HG02852 (cell line): ENCODE measurements at regions not wholly inside any gene's neighbourhood (a gene's known extent, or its start where the extent isn't known, plus 50 kb on each side); places are given as distances from the start of the nearest gene placed in this dataset.
"Not testable (repeated sequence)": the region's sequence is repeated elsewhere in the genome, so short reads cannot be mapped to it uniquely, and the experiment has no call there.

Experiments
- ATAC-seq: cut with Tn5 transposase; IDR thresholded peaks from one replicate; pipeline ENCODE4 v1.9.1; 2021; ENCODE audit warnings: mild to moderate bottlenecking, moderate library complexity; ENCODE audit not compliant: unreplicated experiment

DNA sequence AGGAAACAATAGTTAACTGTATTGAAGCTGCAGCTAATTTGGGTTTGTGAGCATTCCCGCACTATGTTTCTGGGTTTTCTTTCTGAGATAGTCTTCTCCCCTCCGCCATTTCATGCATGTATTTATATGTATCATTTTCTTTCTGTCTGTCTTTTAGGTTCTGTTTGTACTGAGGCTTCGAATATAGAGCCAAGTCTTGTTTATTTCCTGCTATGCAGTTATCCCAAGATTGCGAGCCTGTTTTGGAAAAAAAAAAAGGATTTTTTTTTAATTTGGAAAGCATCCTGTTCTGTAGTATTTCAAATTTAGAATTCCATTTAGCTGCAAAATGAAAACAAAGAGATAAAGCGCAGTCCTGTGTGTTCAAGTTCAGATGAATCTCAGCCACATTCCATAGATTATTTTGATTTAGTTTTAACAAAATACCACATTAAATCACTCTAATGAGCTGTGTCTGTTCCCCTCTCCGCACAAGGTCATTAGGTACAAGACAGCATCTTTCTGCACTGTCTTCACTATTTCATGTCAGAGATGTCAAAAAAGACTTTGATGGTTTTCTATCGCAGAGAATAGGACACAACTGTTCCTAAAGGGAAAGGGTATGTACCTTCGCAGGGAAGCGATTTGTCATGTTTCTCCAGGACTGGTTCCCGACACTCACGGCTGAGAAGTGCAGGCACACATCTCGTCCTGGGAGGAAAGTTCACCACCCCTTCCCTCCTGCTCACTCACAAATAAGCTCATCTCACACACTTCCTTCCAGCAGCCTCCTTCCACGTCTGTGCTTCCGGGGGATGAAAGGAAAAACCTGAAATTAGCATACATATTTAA is 443.4 kb downstream of the ZNF516 start:
- ATAC-seq: no peak

DNA sequence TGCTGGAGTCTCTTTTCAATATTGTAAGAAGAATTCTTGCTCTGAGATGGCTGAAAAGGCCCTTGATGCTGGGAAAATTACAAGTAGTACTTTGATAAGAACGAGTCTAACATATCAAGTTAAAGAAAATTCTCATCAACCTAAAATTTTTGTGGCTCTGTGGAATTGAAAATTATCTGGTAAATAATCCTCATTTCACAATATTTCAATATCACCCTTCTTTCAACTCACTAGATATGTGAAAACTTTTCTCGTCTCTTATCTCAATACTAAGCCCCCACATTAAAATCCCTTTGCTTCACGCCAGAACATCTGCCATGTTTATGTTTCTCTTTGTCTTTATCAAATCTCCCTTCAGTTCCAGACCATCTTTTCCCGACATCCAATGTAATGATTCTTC is 448.8 kb downstream of the ZNF516 start:
- no peak for ATAC-seq

DNA sequence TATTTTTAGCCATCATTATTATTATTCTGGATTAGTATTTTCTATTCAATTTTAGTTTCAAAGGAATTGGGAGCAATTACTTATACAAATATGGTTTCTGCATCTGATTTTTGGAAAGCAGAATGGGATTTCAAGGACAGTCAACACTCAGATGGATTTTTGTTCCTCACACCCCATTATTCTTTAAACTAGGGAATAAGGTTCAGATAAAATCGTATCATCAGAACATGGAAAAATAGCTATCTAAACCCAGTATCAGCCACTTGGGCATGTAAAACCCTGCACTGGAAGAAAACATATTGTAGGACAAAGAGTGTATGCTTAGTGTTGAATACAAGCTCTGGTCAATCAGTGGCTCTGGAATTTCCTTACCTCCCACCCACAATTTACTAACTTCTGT is 452.5 kb downstream of the ZNF516 start:
- ATAC-seq: no peak

DNA sequence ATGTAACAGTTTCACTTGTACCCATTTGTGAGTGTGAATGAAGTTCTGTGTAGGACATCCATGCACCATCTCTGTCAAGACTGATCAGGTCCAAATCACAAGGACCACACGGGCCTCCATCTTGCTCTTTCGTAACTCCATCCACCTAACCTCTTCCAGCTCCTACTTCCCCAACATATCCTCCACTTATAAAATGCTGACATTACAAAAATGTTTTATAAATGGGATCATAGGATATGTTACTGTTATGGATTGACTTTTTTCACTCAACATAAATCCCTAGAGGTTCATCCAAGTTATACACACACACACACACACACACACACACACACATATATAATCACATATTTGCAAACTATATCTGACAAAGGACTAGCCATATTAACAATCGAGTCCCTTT is 476.8 kb downstream of the ZNF516 start:
- ATAC-seq: no peak

DNA sequence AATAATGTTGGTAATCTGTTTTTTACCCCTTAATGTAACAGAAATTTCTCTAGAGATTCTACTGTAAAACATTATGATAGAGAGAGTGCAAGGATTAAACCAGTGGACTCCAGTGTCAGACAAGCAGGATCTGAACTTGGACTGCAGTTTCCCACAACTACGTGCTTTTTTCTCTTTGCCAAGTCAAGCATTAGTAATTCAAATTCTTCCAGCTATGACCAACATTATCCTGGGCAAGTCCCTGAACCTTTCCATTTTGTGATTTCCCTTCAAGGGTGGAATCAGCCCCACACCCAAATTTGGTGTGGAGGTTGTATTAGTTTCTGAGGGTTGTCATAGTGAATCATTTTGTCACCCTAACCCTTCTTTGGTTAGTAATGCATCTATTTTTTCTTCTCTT is 482.0 kb downstream of the ZNF516 start:
- ATAC-seq: no peak

- no peak for ATAC-seq
These were observed 489.3 kb downstream of the ZNF516 start for GRCh38 chr18:76005632-76006208.

GRCh38 chr18:75987913-75988312 is 507.1 kb downstream of the ZNF516 start:
- ATAC-seq: not testable (repeated sequence)

- no peak for ATAC-seq
These were observed 510.2 kb downstream of the ZNF516 start for GRCh38 chr18:75984853-75985252.

DNA sequence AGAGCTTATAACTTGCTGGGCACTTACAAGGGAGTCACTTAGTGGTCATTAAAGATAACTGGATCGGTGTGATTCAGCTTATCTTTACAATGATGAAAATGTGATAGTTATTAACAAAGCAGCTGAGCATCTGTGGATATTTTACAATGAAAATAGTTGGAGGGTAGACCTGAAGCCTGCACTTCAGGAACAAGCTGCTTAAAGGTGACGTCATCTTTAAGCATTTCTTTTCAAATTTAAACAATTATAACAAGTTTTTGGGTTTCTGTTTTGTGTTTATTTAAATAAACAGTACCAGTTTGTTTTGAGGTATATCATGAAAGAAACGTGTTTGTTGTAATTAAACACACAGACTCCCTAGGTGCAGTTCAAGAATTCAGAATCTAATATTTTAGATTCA is 513.9 kb downstream of the ZNF516 start:
- no peak for ATAC-seq

DNA sequence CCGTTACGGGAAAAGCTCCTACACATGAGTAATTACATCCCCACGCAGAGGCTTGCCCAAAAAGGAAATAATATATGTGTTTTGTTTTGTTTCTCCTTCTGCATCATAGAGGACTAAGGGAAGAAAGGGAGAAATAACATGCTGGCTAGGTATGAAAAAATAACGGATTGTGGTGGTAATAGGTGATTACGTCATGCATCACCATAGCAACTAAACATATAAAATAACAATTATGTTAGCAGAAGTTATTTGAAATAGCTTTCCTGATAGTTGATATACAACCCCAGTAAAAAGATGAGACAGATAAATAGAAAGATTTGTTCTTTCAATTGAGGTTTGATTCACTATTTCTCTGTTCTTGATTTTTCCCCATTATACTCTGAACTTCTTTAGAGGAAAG is 518.0 kb downstream of the ZNF516 start:
- no peak for ATAC-seq

DNA sequence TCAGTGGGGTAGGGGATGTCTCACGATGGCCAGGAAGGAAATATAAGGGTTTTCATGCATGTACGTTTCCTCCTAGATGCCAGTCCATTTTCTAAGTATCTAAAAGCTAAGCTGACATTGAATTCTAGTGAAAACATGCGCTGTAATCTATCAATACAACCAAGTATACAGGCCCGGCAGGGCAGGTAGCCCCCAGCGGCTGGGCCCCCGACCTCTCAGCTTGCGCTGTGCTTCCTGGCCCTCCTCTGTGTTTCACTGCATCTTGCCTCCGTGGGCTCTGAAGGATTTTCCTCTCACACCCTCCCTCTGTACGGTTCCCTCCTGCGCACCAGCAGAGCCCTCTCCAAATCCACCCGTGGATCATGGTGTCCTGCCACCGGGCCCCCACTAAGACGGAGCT is 524.8 kb downstream of the ZNF516 start:
- ATAC-seq: no peak

- ATAC-seq: no peak
These were observed 528.6 kb downstream of the ZNF516 start for GRCh38 chr18:75966431-75966830.

GRCh38 chr18:75962036-75962572 is 532.9 kb downstream of the ZNF516 start:
- ATAC-seq: no peak

DNA sequence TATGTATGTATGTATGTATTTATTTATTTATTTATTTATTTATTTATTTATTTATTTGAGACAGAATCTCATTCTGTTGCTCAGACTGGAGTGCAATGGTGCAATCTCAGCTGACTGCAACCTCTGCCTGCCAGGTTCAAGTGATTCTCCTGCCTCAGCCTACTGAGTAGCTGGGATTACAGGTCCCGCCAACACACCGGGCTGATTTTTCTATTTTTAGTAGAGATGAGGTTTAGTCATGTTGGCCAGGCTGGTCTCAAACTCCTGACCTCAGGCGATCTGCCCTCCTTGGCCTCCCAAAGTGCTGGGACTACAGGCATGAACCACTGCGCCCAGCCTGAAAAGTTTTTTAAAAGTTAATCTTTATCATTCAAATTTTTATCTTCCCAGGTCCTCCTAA is 532.9 kb upstream of the SMIM21 start:
- ATAC-seq: not testable (repeated sequence)

DNA sequence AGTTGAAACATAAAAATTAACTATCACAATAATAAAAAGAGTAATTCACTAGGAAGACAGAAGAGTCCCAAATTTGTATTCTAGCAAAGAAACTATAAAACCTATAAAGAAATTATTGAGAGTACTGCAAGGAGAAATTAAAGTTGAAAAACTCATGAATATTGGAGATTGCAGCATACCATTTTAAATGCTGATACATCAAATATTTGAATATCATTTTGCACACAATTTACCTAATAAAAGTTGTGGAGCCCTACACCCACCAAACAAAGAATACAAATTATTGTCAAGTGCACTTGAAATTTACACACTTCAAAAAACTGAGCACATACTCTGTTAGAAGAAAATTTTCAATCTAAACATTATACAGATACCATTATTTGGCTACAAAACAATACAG is 531.6 kb upstream of the SMIM21 start:
- no peak for ATAC-seq

GRCh38 chr18:75958683-75959082 is 531.2 kb upstream of the SMIM21 start:
- no peak for ATAC-seq

GRCh38 chr18:75945265-75945933 is 517.9 kb upstream of the SMIM21 start:
- no peak for ATAC-seq

DNA sequence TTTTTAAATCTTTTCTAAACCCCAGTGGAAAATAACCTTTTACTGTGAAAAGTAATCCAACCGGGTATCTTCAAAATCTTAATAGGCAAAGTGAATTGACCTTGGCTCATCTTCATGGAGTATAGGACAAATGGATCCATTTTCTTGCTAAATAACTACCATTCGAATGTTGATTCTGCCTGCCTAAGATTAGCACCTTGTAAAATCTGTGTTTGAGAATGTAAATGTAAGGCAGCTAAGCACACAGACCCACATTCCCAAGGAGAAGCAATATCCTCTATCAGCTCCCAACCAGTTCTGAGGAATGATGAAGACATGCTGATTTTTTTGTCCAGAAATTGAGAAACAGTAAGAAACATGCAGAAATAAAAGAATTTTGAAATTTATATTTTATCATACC is 509.8 kb upstream of the SMIM21 start:
- no peak for ATAC-seq

GRCh38 chr18:75936862-75937261 is 509.4 kb upstream of the SMIM21 start:
- ATAC-seq: no peak

- ATAC-seq: no peak
These were observed 503.6 kb upstream of the SMIM21 start for GRCh38 chr18:75931079-75931478.

- ATAC-seq: no peak
These were observed 501.2 kb upstream of the SMIM21 start for GRCh38 chr18:75928706-75929105.

- ATAC-seq: no peak
These were observed 500.3 kb upstream of the SMIM21 start for GRCh38 chr18:75927791-75928190.
